ENCODE measurements at regions not wholly inside any gene's neighbourhood (a gene's known extent, or its start where the extent isn't known, plus 50 kb on each side); places are given as distances from the start of the nearest gene placed in this dataset.

DNA sequence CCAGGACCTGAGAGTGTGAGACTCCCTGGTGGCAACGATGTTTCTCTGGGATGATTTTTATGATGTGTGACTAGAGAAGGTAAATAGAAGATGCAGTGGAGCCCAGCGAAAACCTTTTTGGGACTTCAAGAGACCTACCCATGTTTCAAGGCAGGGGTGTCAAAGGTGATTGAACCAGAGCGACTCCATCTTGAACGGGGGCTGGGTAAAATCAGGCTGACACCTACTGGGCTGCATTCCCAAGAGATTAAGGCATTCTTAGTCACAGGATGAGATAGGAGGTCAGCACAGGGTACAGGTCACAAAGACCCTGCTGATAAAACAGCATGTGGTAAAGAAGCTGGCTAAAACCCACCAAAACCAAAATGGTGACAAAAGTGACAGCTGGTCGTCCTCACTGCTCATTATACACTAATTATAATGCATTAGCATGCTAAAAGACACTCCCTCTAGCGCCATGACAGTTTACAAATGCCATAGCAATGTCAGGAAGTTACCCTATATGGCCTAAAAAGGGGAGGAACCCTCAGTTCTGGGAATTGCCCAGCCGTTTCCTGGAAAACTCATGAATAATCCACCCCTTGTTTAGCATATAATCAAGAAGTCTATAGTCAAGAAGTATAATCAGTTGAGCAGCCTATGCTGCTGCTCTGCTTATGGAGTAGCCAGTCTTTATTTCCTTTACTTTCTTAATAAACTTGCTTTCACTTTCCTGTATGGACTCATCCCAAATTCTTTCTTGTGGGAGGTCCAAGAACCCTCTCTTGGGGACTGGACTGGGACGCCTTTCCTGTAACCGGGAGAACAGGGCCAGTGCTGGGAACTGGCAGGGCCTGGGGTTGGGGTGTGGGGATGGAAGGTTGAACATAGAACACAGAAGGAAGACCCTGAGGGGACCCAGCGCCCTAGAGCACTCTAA, 526.4 kb downstream of the QKI start:
- Histone ChIP-seq H3K4me2 (ENCODE audit: low read depth, low read length) (no peak overlapping the region), H3K79me2 (ENCODE audit: insufficient read depth, low read length) (no peaks in the 10 kb centered on the region), H2AFZ (ENCODE audit: low read length) (no peak overlapping the region), H3K4me1 (ENCODE audit: insufficient read depth, low read length) (no peaks in the 10 kb centered on the region), H3K4me3 (replicated peaks in 1 of 3; ENCODE audit: insufficient read depth in 1 of 3, low read depth in 2 of 3, low read length in 3 of 3) (no peak overlapping the region), H3K27ac (ENCODE audit: extremely low read length, insufficient read depth, low read length) (no peak overlapping the region), H3K9ac (ENCODE audit: insufficient read depth, low read depth, low read length) (no peak overlapping the region), H3K9me3 (ENCODE audit: low read length) (no peaks in the 10 kb centered on the region), H3K27me3 (ENCODE audit: control insufficient read depth in 1 of 2, insufficient read depth in 2 of 2, low read length in 2 of 2) (peaks cover 0 to 15% of the 10 kb centered on the region in 2 experiments; a peak in 2 of 5 replicates), H4K20me1 (ENCODE audit: insufficient read depth, low read length) (no peaks in the 10 kb centered on the region; the same call in 1 of the 2 replicates), H3K36me3 (replicated peaks in 1 of 2; ENCODE audit: control insufficient read depth in 1 of 2, insufficient read depth in 2 of 2, low read length in 2 of 2) (no peaks in the 10 kb centered on the region)
- intact Hi-C loops (cut with micrococcal nuclease; ENCODE audit: unreplicated experiment) (no loop called here), in situ Hi-C loops (cut with HindIII; ENCODE audit: extremely low pct_ligation_motif_present, low pct_unique_long_range_greater_than_20kb) (no loop called here)
- ChIA-PET CTCF (ENCODE audit: low intra/inter-chr PET ratio, low total read pairs) (no interaction called here), POLR2A (no interaction called here)
- WGBS (ENCODE audit: low lambda C conversion rate) = 37% methylated on average over 10 of the region's 10 CpGs
- FAIRE-seq = no peak
- no TSS peak for BruUV-seq (replicated peaks)
- DNase-seq (ENCODE audit: low spot score) = no peak
- ATAC-seq = no peak
- no peak for TF ChIP-seq ZNF264 (CRISPR knock-in tag; IDR thresholded peaks at IDR 0.05)
- no peak for TF ChIP-seq ZFP90 (CRISPR knock-in tag; IDR thresholded peaks at IDR 0.05; ENCODE audit: borderline replicate concordance)
- TF ChIP-seq ZNF747 (CRISPR knock-in tag; IDR thresholded peaks at IDR 0.05; ENCODE audit: borderline replicate concordance) = no peak
- TF ChIP-seq PHF8 (CRISPR knock-in tag; IDR thresholded peaks at IDR 0.05) = no peak
- TF ChIP-seq FOXK1 (CRISPR knock-in tag; IDR thresholded peaks at IDR 0.05; ENCODE audit: borderline replicate concordance, low read depth) = no peak
- no peak for TF ChIP-seq MXD4 (CRISPR knock-in tag; IDR thresholded peaks at IDR 0.05)
- no peak for TF ChIP-seq ZNF451 (CRISPR knock-in tag; IDR thresholded peaks at IDR 0.05)
- TF ChIP-seq PHF21A (CRISPR knock-in tag; IDR thresholded peaks at IDR 0.05) = no peak
- TF ChIP-seq U2AF1 (optimal IDR thresholded peaks at IDR 0.05; ENCODE audit: low read depth, low read length) = no peak
- TF ChIP-seq ZNF772 (CRISPR knock-in tag; IDR thresholded peaks at IDR 0.05) = no peak
- no peak for TF ChIP-seq EZH2 (conservative IDR thresholded peaks at IDR 0.05; ENCODE audit: low read depth, low read length)
- TF ChIP-seq ZNF75D (CRISPR knock-in tag; IDR thresholded peaks at IDR 0.05; ENCODE audit: borderline replicate concordance) = no peak

Measured in HepG2 (cell line).